ENCODE measurements at regions not wholly inside any gene's neighbourhood (a gene's known extent, or its start where the extent isn't known, plus 50 kb on each side); places are given as distances from the start of the nearest gene placed in this dataset.

- WGBS, result 65% methylated on average over 2 of the region's 2 CpGs
- H3K4me3 ChIP-seq, result no peak overlapping the region
- no peak overlapping the region for H3K27ac ChIP-seq
- intact Hi-C loops (cut with DNase I), result no loop called here
- no peaks in the 10 kb centered on the region for H3K4me1 ChIP-seq (replicated peaks)
- no peak for DNase-seq (ENCODE audit: low spot score)
- H3K27me3 ChIP-seq (replicated peaks; ENCODE audit: insufficient read depth), result no peaks in the 10 kb centered on the region
- H3K36me3 ChIP-seq, result no peaks in the 10 kb centered on the region
- TF ChIP-seq POLR2A (IDR thresholded peaks at IDR 0.05) (no peak), POLR2AphosphoS5 (IDR thresholded peaks at IDR 0.05) (no peak)
- TF ChIP-seq, protein P1, sequence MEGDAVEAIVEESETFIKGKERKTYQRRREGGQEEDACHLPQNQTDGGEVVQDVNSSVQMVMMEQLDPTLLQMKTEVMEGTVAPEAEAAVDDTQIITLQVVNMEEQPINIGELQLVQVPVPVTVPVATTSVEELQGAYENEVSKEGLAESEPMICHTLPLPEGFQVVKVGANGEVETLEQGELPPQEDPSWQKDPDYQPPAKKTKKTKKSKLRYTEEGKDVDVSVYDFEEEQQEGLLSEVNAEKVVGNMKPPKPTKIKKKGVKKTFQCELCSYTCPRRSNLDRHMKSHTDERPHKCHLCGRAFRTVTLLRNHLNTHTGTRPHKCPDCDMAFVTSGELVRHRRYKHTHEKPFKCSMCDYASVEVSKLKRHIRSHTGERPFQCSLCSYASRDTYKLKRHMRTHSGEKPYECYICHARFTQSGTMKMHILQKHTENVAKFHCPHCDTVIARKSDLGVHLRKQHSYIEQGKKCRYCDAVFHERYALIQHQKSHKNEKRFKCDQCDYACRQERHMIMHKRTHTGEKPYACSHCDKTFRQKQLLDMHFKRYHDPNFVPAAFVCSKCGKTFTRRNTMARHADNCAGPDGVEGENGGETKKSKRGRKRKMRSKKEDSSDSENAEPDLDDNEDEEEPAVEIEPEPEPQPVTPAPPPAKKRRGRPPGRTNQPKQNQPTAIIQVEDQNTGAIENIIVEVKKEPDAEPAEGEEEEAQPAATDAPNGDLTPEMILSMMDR (IDR thresholded peaks at IDR 0.05), result no peak
- no peaks in the 10 kb centered on the region for H3K9me3 ChIP-seq
Observed at GRCh38 chr14:62071039-62071438, 308.8 kb downstream of the SNAPC1 start.

GRCh38 chr14:62076368-62076767, 314.1 kb downstream of the SNAPC1 start:
- intact Hi-C loops (cut with DNase I), result no loop called here
- WGBS, result 98% methylated on average over 4 of the region's 4 CpGs

DNA sequence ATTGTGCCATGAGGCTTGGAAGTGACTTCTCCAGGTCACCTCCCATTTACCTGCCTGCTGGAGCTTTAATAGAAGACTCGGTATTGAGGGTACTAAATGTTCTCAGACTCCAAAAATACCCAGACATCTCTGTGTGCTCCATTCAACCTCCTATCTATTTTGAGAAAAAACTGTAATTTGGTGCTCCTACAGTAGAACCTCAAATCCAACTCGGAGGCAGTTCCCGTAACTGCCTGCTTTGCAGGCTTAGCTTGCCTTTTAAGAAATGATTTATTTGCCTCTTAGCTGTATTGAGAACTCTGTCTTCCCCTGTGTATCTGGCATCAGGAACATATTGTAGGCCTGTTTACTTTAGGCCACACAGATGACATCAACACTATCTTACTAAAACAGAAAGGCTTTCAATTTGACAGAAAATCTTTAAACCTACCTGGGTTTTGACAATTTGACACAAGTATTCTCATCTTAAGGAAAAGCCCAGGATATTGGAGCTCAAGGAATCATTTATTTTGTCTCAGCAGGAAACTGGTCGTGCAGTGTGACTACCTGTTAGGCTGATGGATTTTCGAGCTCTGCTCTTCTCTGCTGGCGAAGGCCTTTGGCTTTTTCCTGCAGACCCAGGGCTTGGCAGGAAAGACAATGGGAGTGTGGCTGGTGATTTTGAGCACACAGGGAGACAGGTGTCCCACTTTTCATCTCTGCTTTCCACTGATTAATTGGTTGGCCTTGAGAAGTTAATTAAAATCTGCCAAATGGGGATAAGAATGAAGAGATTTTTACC, 314.8 kb downstream of the SNAPC1 start:
- DNase-seq (ENCODE audit: low spot score), result no peak
- Histone ChIP-seq H3K4me1 (replicated peaks) (no peaks in the 10 kb centered on the region), H3K9me3 (no peaks in the 10 kb centered on the region), H3K36me3 (no peaks in the 10 kb centered on the region), H3K27me3 (replicated peaks; ENCODE audit: insufficient read depth) (no peaks in the 10 kb centered on the region), H3K4me3 (no peak overlapping the region), H3K27ac (no peak overlapping the region)
- TF ChIP-seq POLR2AphosphoS5 (IDR thresholded peaks at IDR 0.05) (no peak), POLR2A (IDR thresholded peaks at IDR 0.05) (no peak)
- TF ChIP-seq, protein P1 (IDR thresholded peaks at IDR 0.05), result no peak
- intact Hi-C loops (cut with DNase I), result no loop called here
- WGBS, result 72% methylated on average over 6 of the region's 6 CpGs

More at GRCh38 chr14:62076368-62076767, 314.1 kb downstream of the SNAPC1 start:
- DNase-seq (ENCODE audit: low spot score), result no peak
- H3K9me3 ChIP-seq, result no peaks in the 10 kb centered on the region
- H3K27ac ChIP-seq, result no peak overlapping the region
- H3K4me3 ChIP-seq, result no peak overlapping the region
- H3K27me3 ChIP-seq (replicated peaks; ENCODE audit: insufficient read depth), result no peaks in the 10 kb centered on the region
- no peak for TF ChIP-seq POLR2A (IDR thresholded peaks at IDR 0.05)
- TF ChIP-seq, protein P1 (IDR thresholded peaks at IDR 0.05), result no peak
- TF ChIP-seq POLR2AphosphoS5 (IDR thresholded peaks at IDR 0.05), result no peak
- no peaks in the 10 kb centered on the region for H3K36me3 ChIP-seq
- H3K4me1 ChIP-seq (replicated peaks), result no peaks in the 10 kb centered on the region

DNA sequence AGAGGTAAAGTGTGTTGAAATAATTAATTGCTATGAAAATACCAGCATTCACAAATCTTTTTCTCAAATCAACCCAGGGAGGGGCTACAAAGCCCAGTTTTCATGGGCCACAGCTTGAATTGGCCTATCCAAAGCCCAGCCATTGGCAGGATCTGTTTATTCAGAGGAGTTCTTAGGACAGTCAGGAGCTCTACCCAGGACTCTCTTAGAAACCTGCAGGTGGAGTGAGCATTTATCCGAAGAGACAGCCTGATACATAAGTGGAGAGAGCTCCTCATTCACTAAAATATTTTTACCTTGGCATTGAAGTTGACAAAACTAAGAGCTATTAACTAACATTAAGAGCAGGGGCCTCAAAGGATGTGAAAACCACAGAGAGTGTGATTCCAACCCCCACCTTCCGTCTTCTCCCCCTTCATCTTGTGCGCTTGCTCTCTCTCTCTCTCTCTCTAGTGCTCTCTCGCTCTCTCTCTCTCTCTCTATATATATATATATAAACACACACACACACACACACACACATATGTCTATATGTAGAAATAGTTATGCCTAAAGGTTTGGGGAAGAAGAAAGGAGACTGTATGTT, 315.5 kb downstream of the SNAPC1 start:
- TF ChIP-seq, protein P1 (IDR thresholded peaks at IDR 0.05), result no peak
- TF ChIP-seq POLR2A (IDR thresholded peaks at IDR 0.05) (no peak), POLR2AphosphoS5 (IDR thresholded peaks at IDR 0.05) (no peak)
- H3K9me3 ChIP-seq, result no peaks in the 10 kb centered on the region
- no peak overlapping the region for H3K4me3 ChIP-seq
- no peak overlapping the region for H3K27ac ChIP-seq
- intact Hi-C loops (cut with DNase I), result no loop called here
- no peaks in the 10 kb centered on the region for H3K36me3 ChIP-seq
- 90% methylated on average over 4 of the region's 4 CpGs for WGBS
- no peaks in the 10 kb centered on the region for H3K4me1 ChIP-seq (replicated peaks)
- DNase-seq (ENCODE audit: low spot score), result no peak
- H3K27me3 ChIP-seq (replicated peaks; ENCODE audit: insufficient read depth), result no peaks in the 10 kb centered on the region

DNA sequence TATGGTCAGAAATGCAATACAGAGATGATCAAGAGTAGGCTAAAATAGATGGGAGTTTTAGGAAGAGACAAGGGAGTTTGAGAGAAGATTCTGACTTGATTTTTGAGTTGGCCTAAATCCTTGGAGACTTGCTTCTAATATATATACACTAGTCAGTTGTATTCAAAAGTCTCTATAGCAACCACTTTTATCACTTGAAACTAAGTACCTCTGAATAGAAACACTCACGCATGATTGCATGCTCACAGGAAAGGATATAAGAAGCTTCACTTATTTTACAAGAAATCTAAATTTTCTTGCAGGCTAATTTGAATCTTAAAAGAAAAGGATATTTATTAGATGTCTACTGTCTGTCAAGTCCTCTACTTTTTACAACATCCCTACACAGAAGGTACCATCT, 316.8 kb downstream of the SNAPC1 start:
- H3K27ac ChIP-seq, result no peak overlapping the region
- intact Hi-C loops (cut with DNase I), result no loop called here
- no peaks in the 10 kb centered on the region for H3K27me3 ChIP-seq (replicated peaks; ENCODE audit: insufficient read depth)
- TF ChIP-seq, protein P1 (IDR thresholded peaks at IDR 0.05), result no peak
- TF ChIP-seq POLR2A (IDR thresholded peaks at IDR 0.05) (no peak), POLR2AphosphoS5 (IDR thresholded peaks at IDR 0.05) (no peak)
- H3K36me3 ChIP-seq, result no peaks in the 10 kb centered on the region
- WGBS, result 82% methylated on average over 1 of the region's 1 CpG
- no peaks in the 10 kb centered on the region for H3K4me1 ChIP-seq (replicated peaks)
- DNase-seq (ENCODE audit: low spot score), result no peak
- H3K9me3 ChIP-seq, result no peaks in the 10 kb centered on the region
- H3K4me3 ChIP-seq, result no peak overlapping the region
